Astrocyte of the hippocampus (primary cell): ENCODE measurements at regions not wholly inside any gene's neighbourhood (a gene's known extent, or its start where the extent isn't known, plus 50 kb on each side); places are given as distances from the start of the nearest gene placed in this dataset.
A peak's percentile ranks its signal among the peaks of the same experiment; 100 is the strongest.
"Not testable (repeated sequence)": the region's sequence is repeated elsewhere in the genome, so short reads cannot be mapped to it uniquely, and the experiment has no call there.

ENCODE experiments used
- DNase-seq: peaks from one replicate; pipeline ENCODE4 v3.0.0; 2011; ENCODE audit warnings: low read depth, low spot score

- DNase-seq = no peak
Observed at GRCh38 chr10:83516788-83517187, 622.5 kb upstream of the GHITM start.

- no peak for DNase-seq
Observed at GRCh38 chr10:83517456-83517855, 621.9 kb upstream of the GHITM start.

GRCh38 chr10:83518779-83519178 is 620.5 kb upstream of the GHITM start:
- no peak for DNase-seq

GRCh38 chr10:83520386-83520785 is 618.9 kb upstream of the GHITM start:
- not testable (repeated sequence) for DNase-seq

- peak; percentile 9 for DNase-seq
Observed at GRCh38 chr10:83522456-83522855, 616.9 kb upstream of the GHITM start.

- DNase-seq = peak; percentile 85
Observed at GRCh38 chr10:83522881-83523386, 616.4 kb upstream of the GHITM start.

GRCh38 chr10:83527934-83528333 is 611.4 kb upstream of the GHITM start:
- DNase-seq = no peak

GRCh38 chr10:83533290-83533689 is 606.0 kb upstream of the GHITM start:
- no peak for DNase-seq

- DNase-seq = peak; percentile 47
Observed at GRCh38 chr10:83536426-83536825, 602.9 kb upstream of the GHITM start.

- DNase-seq = no peak
Observed at GRCh38 chr10:83538047-83538446, 601.3 kb upstream of the GHITM start.

- peak; percentile 47 for DNase-seq
Observed at GRCh38 chr10:83539528-83540308, 599.6 kb upstream of the GHITM start.

- DNase-seq = no peak
Observed at GRCh38 chr10:83541046-83541445, 598.3 kb upstream of the GHITM start.

- DNase-seq = peak; percentile 74
Observed at GRCh38 chr10:83542774-83543411, 596.4 kb upstream of the GHITM start.

GRCh38 chr10:83543691-83544462 is 595.4 kb upstream of the GHITM start:
- peak; percentile 11 for DNase-seq

- DNase-seq = peak; percentile 11
Observed at GRCh38 chr10:83545901-83546391, 593.4 kb upstream of the GHITM start.

GRCh38 chr10:83551190-83551589 is 588.1 kb upstream of the GHITM start:
- DNase-seq = not testable (repeated sequence)

GRCh38 chr10:83553366-83553765 is 585.9 kb upstream of the GHITM start:
- peak; percentile 20 for DNase-seq

GRCh38 chr10:83555264-83555663 is 584.0 kb upstream of the GHITM start:
- no peak for DNase-seq

- DNase-seq = no peak
Observed at GRCh38 chr10:83562381-83562780, 576.9 kb upstream of the GHITM start.

GRCh38 chr10:83564889-83565588 is 574.3 kb upstream of the GHITM start:
- DNase-seq = no peak

GRCh38 chr10:83572036-83572435 is 567.3 kb upstream of the GHITM start:
- no peak for DNase-seq
